ENCODE measurements at regions not wholly inside any gene's neighbourhood (a gene's known extent, or its start where the extent isn't known, plus 50 kb on each side); places are given as distances from the start of the nearest gene placed in this dataset.

- TF ChIP-seq CTCF (conservative IDR thresholded peaks at IDR 0.05; ENCODE audit: low read depth, low read length) = no peak
- H3K4me3 ChIP-seq (ENCODE audit: low read depth, low read length) = no peak overlapping the region
- no peak for DNase-seq (ENCODE audit: low read depth)
Observed at GRCh38 chr17:55570391-55570790, 59.1 kb upstream of the SMIM36 start.

GRCh38 chr17:55567240-55568214 is 56.3 kb upstream of the SMIM36 start:
- TF ChIP-seq CTCF (conservative IDR thresholded peaks at IDR 0.05; ENCODE audit: low read depth, low read length) = peak; percentile 2
- DNase-seq (ENCODE audit: low read depth) = peak; percentile 26

GRCh38 chr17:55564081-55564480 is 52.8 kb upstream of the SMIM36 start:
- DNase-seq (ENCODE audit: low read depth) = no peak
- no peak overlapping the region for H3K4me3 ChIP-seq (ENCODE audit: low read depth, low read length)
- TF ChIP-seq CTCF (conservative IDR thresholded peaks at IDR 0.05; ENCODE audit: low read depth, low read length) = no peak

More at GRCh38 chr17:55567240-55568214, 56.3 kb upstream of the SMIM36 start:
- no peak overlapping the region for H3K4me3 ChIP-seq (ENCODE audit: low read depth, low read length)

- no peak for TF ChIP-seq CTCF (conservative IDR thresholded peaks at IDR 0.05; ENCODE audit: low read depth, low read length)
- no peak overlapping the region for H3K4me3 ChIP-seq (ENCODE audit: low read depth, low read length)
- no peak for DNase-seq (ENCODE audit: low read depth)
Observed at GRCh38 chr17:55563363-55563762, 52.1 kb upstream of the SMIM36 start.

GRCh38 chr17:55561973-55562495 is 50.8 kb upstream of the SMIM36 start:
- no peak for TF ChIP-seq CTCF (conservative IDR thresholded peaks at IDR 0.05; ENCODE audit: low read depth, low read length)
- DNase-seq (ENCODE audit: low read depth) = no peak
- no peak overlapping the region for H3K4me3 ChIP-seq (ENCODE audit: low read depth, low read length)

- no peak for DNase-seq (ENCODE audit: low read depth)
- H3K4me3 ChIP-seq (ENCODE audit: low read depth, low read length) = no peak overlapping the region
- TF ChIP-seq CTCF (conservative IDR thresholded peaks at IDR 0.05; ENCODE audit: low read depth, low read length) = no peak
Observed at GRCh38 chr17:55561316-55561972, 50.2 kb upstream of the SMIM36 start.

Data from choroid plexus epithelial cell (primary cell).